ENCODE measurements at regions not wholly inside any gene's neighbourhood (a gene's known extent, or its start where the extent isn't known, plus 50 kb on each side); places are given as distances from the start of the nearest gene placed in this dataset.

- TF ChIP-seq ZNF263 (CRISPR knock-in tag; IDR thresholded peaks at IDR 0.05; ENCODE audit: borderline replicate concordance): no peak
- no peak for TF ChIP-seq POLR2AphosphoS5 (IDR thresholded peaks at IDR 0.05; ENCODE audit: control insufficient read depth, insufficient read depth, low read depth, low read length)
- no peak for TF ChIP-seq ZBTB34 (CRISPR knock-in tag; IDR thresholded peaks at IDR 0.05)
- TF ChIP-seq ZBTB1 (CRISPR knock-in tag; IDR thresholded peaks at IDR 0.05; ENCODE audit: borderline replicate concordance, low read depth): no peak
- no peak for TF ChIP-seq STAT5B (CRISPR knock-in tag; IDR thresholded peaks at IDR 0.05)
- no peak for TF ChIP-seq FOXP1 (CRISPR knock-in tag; IDR thresholded peaks at IDR 0.05)
- TF ChIP-seq ZNF24 (IDR thresholded peaks at IDR 0.05): no peak
Observed at GRCh38 chr4:44093390-44093789, 355.2 kb downstream of the KCTD8 start.
